CD4-positive, alpha-beta T cell treated with Interleukin-12 subunit alpha and Interleukin-12 subunit beta, for 1 hour (primary cell): ENCODE measurements at regions not wholly inside any gene's neighbourhood (a gene's known extent, or its start where the extent isn't known, plus 50 kb on each side); places are given as distances from the start of the nearest gene placed in this dataset.

ENCODE experiments used
- DNase-seq: peaks from one replicate; pipeline ENCODE4 v3.0.0-alpha.2; 2020

DNA sequence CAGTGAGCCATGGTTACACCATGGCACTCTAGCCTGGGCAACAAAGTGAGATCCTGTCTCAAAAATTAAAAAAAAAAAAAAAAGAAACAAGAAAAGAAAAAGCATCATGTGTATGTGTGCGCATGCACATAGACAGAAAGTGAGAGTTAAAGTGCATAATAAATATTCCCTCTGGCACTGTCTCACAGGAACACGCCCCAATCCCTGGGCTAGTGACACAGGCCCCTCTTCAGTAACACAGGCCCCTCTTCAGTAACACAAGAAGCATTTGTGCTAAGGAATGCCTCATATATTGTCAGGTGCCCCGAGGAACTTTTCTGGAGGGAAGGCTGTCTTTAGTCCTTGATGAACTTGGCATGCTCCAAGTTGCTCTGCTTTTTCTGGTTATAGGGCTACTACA lies 57.5 kb downstream of the RPL27A start:
- DNase-seq = no peak

DNA sequence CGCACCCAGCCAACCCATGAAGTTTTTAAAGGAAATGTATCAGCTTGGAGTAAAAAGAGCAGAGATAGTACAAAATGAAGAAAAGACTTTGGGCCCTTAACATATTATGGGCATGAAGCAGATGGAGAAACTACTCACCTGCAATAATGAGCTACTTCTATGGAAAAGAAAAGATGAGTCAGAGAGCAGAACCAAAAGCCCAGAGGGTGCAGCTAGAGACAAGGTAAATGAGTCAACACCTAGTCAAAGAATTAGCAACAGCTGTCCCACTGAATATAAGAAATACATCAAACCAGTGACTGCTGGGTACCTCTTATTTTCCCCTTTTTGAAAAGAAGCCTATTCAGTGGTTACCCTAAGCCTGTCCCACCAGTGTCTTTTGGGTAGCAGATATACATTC lies 61.8 kb downstream of the RPL27A start:
- DNase-seq = no peak

DNA sequence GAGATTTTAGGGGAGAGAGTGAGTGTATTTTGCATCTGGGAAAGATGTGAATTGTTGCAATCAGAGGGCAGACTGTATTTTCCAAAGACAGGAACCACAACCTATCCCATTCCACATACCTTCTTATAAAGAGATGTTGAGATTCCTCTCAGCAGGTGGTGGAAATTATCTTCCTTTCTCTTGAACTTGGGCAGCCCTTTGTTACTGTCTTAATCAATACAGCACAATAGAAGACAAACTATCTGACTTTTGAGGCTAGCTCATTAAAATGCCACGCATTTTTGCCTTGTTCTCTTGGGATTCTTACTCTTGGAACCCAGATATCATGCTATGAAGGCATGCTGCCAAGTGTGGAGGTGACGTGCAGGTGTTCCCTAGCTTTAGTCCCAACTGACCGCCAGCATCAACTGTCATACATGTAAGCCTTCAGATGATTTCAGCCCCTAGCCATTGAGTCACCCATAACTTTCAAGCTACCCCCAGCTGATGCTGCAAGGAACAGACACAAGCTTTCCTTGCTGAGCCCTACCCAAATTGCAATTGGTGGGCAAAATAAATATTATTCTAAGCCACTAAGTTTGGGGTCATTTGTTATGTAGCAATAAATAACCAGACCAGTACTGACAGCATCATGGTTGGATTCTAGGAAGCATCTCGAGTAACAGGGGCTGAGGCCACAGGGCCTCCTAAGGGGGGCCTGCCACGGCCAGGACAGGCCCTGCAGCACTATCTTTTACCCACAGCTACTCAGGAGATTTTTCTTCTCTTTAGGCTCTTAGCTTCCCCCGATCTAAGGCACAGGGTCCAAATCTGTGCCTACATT lies 63.0 kb downstream of the RPL27A start:
- DNase-seq = no peak

DNA sequence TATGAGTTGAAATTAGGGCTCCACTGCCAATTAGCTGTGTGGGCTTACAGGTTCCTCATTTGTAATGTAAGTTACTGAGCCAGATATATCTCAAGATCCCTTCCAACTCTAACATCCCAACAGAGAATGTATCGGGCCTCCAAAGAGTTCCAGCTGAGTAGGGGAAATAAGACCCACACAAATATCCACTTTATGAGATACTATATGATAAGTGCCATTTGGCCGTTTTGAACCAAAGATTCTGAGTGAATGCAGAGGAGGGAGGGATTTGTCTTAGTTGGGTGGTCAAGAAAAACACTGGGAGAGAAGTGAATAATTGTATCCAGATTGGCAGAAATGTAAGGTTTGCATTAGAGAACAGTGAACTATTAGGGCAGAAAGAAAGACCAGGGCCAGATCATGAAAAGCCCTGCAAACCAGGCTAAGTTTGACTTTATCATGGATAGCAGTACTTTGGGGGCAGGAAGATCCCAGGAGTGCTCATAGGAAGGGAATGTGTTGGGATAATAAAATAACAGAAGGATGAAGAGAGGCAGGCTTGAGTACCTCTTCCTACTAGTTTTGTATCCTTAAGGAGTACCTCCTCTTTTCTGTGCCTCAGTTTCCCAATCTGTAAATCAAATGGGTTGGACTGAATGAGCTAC lies 63.9 kb downstream of the RPL27A start:
- no peak for DNase-seq

DNA sequence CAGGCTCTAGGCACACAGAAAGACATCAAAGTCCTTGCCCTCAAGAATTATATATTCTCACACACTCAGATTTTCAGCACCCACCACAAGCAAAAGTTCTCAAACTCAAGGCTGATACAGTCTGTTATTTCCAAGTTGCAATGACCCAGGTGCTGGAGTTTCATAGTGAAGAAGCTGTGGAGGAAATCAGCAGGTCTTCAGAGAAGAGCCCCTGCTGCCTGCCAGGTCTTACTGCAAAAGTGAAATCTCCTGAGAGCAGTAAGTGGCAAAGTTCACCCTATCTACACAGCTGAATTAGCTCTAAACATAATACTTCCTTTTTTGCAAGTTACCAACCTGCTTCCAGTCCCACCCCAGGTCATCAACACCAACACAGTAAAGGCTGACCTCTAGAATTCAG lies 64.6 kb downstream of the RPL27A start:
- DNase-seq = no peak

DNA sequence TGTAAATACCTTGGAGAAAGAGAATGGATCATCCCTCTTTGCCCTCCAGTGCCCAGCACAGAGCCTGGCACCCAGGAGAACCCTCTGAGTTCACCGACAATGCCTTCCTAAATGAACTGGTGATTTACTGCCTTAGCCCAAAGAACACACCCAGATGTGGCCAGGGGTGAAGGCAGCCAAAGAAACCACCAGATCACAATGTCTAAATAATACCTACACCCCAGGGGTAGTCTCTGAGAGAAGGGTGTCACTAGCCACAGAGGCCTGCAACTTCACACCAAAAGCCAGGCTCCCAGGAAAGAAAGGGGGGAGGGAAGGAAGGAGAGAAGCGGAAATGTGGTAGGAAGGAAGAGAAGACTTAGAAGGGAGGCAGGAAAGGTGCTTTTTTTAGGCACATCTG lies 65.7 kb downstream of the RPL27A start:
- no peak for DNase-seq

DNA sequence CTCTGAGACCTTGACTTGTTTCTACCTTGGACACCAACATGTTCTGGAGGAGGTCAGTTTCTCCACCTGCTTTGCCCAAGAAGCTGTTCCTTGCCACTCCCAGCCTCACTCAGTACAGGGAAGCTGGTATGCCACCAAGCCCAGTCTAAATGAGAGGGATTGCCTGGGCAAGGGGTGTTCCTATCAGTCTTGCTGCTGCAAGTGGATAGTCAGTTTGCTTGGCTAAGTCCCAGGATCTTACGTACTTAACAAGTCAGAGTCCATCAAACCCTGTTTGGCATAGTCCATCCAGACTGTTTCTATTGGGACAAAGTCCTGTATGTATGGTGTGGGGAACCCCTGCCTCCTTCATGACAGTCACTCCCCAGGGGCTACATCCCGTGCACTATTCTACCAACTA lies 66.6 kb downstream of the RPL27A start:
- DNase-seq = no peak

DNA sequence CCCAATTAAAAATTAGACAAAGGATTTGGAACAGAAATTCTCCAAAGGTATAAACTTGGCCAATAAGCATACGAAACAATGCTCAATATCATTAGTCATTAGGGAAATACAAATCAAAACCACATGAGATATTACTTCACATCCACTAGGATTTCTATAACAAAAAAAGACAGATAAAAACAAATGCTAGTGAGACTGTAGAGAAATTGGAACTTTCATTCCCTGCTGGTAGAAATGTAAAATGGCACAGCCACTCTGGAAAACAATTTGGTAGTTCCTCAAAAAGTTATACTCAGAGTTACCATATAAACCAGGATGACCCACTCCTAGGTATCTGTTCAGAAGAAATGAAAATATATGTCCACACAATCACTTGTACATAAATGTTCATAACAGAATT lies 71.6 kb downstream of the RPL27A start:
- no peak for DNase-seq

DNA sequence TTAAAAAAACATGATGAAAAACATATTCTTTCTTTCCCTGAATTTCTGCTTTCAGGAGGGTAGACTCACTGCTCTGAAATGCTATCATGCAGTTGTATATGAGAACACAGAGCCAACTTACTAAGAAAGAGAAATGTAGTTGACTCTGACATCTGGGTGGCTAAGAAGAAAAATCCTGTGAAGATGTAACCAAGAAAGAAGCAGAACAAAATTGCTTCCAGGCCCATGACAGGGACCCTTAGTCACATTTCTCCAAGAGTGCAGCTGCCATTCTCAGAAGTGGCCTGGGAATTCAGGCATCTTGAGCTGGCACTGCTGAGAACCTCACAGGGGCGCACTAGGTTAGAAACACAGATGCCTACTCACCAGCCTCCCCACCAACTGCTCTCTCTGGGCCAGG lies 73.6 kb downstream of the RPL27A start:
- no peak for DNase-seq

DNA sequence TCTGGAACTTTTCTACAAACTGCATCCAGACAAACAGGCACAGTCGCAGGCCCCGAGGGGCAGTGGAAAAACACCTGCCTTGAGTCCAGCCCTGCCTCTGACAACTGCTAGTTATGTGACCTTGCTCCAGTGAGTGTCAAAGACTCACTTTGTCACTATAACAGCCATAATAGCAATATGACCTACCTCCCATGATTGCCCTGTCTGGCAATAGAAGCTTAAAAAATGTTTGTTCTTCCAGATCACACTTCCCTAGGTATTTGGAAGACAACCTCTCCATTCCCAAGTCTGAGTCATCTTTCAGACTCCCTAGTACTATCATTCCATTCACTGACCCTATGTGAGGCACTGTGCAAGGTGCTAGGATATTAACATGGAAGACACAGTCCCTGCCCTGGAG lies 74.5 kb downstream of the RPL27A start:
- no peak for DNase-seq

DNA sequence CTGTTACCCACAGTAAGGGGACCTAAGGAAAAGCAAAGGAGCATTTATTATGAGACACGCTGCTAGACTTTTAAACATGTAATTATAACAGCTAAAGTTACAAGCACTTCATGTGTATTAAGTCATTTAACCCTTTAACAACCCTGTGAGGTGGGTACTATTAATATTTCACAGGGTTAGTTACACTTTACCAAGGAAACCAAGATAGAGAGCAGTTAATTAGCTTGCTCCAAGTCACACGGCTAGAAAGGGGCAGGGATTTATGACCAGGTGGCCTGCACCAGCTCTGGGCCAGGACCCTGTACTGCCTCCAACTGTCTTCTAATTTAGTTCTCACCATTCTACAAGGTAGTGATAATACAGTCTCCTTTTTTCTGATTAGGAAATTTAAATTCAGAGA lies 74.9 kb downstream of the RPL27A start:
- DNase-seq = no peak

DNA sequence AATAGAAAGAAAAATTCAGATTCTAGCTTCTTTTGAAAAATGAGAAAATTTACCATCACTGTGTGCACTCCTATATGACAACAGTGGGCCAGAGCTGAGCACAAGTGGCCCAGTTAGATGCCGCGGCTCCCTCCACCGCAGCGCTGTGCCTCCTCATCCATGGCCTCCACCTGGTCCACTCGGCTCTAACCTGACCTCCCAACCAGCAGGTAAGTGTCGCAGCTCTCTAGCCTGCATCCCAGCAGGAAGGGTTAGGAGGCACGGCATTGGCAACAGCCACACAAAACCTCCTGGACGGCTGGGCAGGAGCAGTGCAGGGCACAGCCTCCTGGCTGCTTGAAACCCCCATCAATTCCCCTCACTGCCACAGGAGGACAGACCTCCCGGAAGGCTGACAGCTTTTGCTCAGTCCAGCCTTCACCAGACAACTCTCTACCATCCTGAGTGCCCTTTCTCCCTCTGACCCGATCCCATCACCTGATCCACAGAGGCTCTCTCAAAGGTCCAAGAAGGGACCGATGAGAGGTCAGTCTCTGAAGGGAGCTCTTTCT lies 76.1 kb downstream of the RPL27A start:
- no peak for DNase-seq

DNA sequence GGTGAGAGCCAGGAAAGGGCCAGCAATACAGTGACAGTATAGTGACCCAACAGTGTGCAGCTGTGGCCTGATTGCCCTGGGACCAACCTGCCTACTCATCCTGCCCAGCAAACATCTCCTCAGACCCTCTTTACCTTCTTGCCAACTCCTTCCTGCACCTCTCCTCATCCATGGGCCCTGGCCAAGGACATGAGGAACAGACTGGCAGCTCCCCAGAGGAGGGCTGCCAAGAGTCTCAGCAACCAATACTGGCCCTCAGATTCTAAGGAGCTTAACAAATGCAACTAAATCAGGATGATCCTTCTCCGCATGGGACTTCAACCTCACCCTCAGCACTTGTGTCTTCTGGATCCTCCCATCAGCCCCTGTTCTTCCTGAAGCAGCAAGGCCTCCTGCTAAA lies 77.0 kb downstream of the RPL27A start:
- DNase-seq = no peak

DNA sequence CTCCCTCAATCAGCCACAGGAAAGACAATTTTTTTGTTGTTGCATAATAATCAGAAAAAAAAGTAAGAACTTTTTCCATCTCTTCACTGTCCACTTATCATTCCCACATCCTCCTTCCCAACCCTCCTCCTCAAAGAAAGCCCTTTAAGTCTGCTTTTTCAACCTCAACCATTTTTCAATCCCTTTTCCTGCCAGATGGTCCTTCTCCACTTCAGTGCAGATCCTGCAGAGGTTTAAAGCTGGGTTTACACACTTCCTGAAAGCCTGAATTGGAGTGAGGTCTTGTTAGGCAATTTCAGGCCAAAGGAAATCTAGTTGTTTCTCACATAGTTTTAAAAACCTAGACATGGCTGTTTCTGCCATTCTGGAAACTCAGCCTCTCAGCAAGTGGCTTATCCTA lies 78.3 kb downstream of the RPL27A start:
- DNase-seq = no peak

DNA sequence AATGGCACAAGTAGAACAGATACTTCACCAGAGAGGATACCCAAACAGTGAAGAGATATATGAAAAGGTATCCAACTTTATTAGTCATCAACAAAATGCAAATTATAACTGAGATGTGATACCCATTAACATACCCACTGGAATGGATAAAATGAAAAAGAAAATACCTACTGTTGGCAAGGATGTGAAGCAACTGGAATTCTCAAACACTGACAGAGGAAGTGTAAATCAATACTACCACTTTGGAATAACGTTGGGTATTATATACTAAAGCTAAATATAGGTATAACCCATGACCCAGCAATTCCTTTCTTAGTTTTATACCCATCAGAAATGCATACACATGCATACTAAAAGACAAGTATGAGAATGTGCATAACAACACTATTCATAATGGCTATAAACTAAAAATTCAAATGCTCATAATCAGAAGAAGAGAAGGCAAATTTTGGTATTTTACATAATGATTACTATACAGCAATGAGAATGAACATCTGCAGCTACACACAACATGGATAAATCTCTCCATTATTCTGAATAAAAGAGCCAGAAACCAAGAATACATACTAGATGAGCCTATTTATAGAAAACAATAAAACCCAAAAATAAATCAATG lies 80.6 kb downstream of the RPL27A start:
- no peak for DNase-seq

DNA sequence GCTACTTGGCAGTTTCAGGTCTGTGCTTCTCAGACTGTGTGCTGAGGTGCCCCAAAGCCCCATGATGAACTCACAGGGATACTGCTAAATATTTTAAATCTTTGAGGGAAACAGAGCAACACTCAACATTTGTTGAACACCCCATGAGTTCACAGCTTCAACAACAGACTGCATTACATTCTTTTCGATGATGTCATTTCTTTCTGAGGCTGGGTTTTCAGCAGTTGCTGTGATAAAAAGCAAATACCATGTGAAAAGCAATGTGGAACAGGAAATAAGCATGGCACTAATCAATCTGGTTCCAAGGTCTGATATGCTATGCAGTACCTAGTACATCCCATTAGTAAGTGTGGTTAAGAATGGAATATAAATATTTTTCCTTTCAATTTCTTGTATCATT lies 82.7 kb downstream of the RPL27A start:
- DNase-seq = no peak

DNA sequence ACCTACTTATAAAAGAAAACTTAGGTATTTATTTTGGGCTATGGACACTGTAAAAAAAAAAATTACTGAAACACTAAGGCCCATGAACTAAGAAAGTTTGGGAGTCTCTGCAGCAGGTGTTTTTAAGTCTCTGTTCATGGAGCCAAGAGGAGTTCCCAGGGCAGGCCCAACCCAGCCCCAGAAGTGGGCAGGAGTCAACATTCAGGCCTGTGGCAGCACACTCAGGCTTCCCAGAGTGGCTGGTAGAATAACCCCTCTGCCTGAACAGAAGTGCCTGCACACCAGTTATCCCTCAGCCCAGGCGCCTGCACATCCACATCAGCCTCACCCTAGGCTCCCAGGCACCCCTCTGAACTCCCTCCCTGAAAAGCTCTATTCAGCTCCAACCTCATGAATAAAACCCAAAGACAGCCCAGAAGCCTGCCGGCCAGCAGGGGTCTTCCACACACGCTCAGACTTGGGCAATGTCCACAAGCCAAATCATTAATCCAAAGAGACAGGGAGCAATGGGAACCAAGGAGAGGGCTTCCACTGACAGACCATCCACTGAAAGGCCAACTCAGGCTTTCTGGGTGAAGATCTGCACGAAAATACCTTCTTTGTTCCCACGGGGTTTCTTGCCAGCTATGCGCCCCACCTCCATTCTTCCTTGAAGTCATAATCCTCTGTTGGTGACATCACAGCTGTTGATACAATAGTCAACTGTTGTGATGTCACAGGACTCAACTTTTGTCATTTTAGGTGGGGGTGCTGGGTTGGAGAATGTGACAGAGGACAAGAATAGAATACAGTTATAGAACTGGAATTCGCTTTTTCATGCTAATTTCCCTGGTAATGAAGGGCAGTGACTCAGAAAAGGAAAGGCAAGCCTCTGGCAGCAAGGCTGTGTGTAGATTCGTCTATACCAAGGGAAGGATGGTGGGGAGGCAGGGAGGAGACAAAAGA lies 83.7 kb downstream of the RPL27A start:
- DNase-seq = no peak

DNA sequence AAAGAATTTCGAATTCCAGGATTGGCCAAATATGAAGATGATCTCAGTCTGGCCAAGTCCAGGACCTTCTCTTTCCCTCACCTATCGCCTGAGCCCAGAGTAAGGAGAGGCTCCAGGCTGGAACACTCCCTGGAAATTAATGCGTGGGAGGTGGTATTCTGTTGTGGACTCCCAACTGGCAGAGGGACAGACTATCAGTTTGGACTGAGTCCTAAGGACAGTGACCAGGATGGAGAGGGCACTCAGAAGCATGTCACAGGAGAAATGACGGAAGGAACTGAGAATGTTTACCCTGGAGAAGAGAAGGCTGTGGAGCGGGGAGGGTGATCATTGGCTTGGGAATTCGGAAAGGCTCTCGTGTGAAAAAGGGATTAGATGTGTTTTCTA lies 84.4 kb downstream of the RPL27A start:
- no peak for DNase-seq

DNA sequence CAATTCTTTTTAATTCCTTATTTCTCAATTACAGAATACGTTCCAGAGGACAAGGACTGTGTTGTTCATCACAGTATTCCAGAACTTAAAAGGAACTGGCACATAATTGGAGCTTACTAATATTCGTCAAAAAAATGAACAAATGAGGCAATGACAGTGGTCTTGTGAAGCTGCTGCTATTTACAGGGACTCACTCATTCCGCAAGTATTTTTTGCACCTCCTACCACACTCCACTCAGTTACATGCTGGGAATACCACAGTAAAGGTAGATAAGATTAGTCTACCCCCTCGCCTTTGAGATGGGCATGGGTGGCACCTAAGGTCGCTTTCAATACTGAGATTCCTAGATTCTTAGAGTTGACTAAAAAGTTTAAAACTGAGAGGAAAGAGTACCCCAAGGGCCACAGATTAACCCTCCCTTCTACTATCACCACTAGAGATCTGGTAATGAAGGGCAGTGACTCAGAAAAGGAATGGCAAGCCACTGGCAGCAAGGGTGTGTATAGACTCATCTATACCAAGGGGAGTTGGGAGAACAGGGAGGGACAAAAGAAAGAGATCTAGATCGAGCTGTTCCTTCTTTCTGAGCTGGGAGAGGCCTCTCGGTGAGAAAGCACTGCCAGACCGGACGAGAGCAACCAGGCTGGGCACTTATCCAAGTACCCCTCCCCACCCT lies 85.0 kb downstream of the RPL27A start:
- DNase-seq = no peak

DNA sequence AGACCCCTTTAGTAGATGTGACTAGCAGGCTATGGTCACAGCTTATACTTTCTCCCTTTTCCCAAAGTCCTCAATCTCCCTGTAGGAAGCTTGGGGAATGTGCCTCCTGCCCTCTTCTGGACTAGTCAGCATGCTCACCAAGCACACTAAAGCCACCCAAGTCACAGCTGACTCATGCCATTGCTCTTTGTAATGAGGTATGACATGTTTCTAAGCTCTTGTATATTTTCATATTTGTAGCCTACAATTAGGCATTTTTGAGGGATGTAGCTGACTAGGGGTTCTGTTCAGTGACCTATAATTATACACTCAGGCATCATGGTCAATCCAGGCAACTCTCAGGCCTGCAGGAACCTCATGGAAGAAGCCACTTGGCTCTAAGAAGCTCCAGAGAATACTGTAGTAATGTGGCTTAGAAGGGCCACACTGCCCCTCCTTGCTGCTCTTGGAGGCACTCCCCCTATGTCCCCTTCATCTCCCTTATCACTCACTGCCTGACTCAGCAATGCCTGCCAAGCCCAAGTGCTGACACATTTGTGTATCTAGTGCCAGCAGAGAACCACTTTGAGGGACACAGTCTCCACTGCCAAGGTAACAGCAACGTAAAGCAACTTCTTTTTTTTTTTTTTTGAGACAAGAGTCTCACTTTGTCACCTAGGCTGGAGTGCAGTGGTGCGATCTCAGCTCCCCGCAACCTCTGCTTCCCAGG lies 86.2 kb downstream of the RPL27A start:
- no peak for DNase-seq
